ENCODE measurements at regions not wholly inside any gene's neighbourhood (a gene's known extent, or its start where the extent isn't known, plus 50 kb on each side); places are given as distances from the start of the nearest gene placed in this dataset.
"Not testable (repeated sequence)": the region's sequence is repeated elsewhere in the genome, so short reads cannot be mapped to it uniquely, and the experiment has no call there.

GRCh38 chr16:8126313-8126712 is 464.0 kb downstream of the TMEM114 start:
- TF ChIP-seq POLR2AphosphoS5 (IDR thresholded peaks at IDR 0.05; ENCODE audit: insufficient read depth in 1 of 2, low read depth in 1 of 2): no peak
- no peak for TF ChIP-seq POLR2A (IDR thresholded peaks at IDR 0.05)
- TF ChIP-seq CTCF (IDR thresholded peaks at IDR 0.05): no peak
- no peak for DNase-seq (ENCODE audit: extremely low spot score in 2 of 2)
- H3K36me3 ChIP-seq: no peaks in the 10 kb centered on the region
- intact Hi-C loops (cut with DNase I): loop anchor here (10.0 kb wide), 1 partner anchor 58 kb away; no protein-coding TSS in a partner anchor
- no peak overlapping the region for H3K27ac ChIP-seq
- no peaks in the 10 kb centered on the region for H3K27me3 ChIP-seq
- no peaks in the 10 kb centered on the region for H3K4me1 ChIP-seq
- no peaks in the 10 kb centered on the region for H3K9me3 ChIP-seq
- no peak overlapping the region for H3K4me3 ChIP-seq

GRCh38 chr16:8120001-8120400 is 470.3 kb downstream of the TMEM114 start:
- no peaks in the 10 kb centered on the region for H3K4me1 ChIP-seq
- no peaks in the 10 kb centered on the region for H3K27me3 ChIP-seq
- no peaks in the 10 kb centered on the region for H3K9me3 ChIP-seq
- H3K27ac ChIP-seq: no peak overlapping the region
- TF ChIP-seq CTCF (IDR thresholded peaks at IDR 0.05) (no peak), POLR2AphosphoS5 (IDR thresholded peaks at IDR 0.05; ENCODE audit: insufficient read depth in 1 of 2, low read depth in 1 of 2) (no peak), POLR2A (IDR thresholded peaks at IDR 0.05) (no peak)
- no peaks in the 10 kb centered on the region for H3K36me3 ChIP-seq
- intact Hi-C loops (cut with DNase I): loop anchor here (10.0 kb wide), 1 partner anchor 65 kb away; no protein-coding TSS in a partner anchor
- no peak for DNase-seq (ENCODE audit: extremely low spot score in 2 of 2)
- H3K4me3 ChIP-seq: no peak overlapping the region

- H3K27me3 ChIP-seq: no peaks in the 10 kb centered on the region
- TF ChIP-seq POLR2A (IDR thresholded peaks at IDR 0.05): no peak
- TF ChIP-seq POLR2AphosphoS5 (IDR thresholded peaks at IDR 0.05; ENCODE audit: insufficient read depth in 1 of 2, low read depth in 1 of 2): no peak
- no peak for TF ChIP-seq CTCF (IDR thresholded peaks at IDR 0.05)
Measured at GRCh38 chr16:8115814-8116213, 474.5 kb downstream of the TMEM114 start.

GRCh38 chr16:8114941-8115340 is 475.4 kb downstream of the TMEM114 start:
- H3K27me3 ChIP-seq; H3K36me3 ChIP-seq; H3K4me3 ChIP-seq; DNase-seq (ENCODE audit: extremely low spot score in 2 of 2); intact Hi-C loops (cut with DNase I); H3K27ac ChIP-seq; H3K9me3 ChIP-seq; H3K4me1 ChIP-seq: not testable (repeated sequence)

More at GRCh38 chr16:8115814-8116213, 474.5 kb downstream of the TMEM114 start:
- H3K4me1 ChIP-seq: no peaks in the 10 kb centered on the region
- no peaks in the 10 kb centered on the region for H3K36me3 ChIP-seq
- DNase-seq (ENCODE audit: extremely low spot score in 2 of 2): no peak
- intact Hi-C loops (cut with DNase I): no loop called here
- no peaks in the 10 kb centered on the region for H3K9me3 ChIP-seq
- no peak overlapping the region for H3K27ac ChIP-seq
- H3K4me3 ChIP-seq: no peak overlapping the region

GRCh38 chr16:8113843-8114242 is 476.5 kb downstream of the TMEM114 start:
- Histone ChIP-seq H3K36me3 (no peaks in the 10 kb centered on the region), H3K9me3 (no peaks in the 10 kb centered on the region), H3K4me1 (no peaks in the 10 kb centered on the region), H3K27me3 (no peaks in the 10 kb centered on the region), H3K27ac (no peak overlapping the region), H3K4me3 (no peak overlapping the region)
- no peak for DNase-seq (ENCODE audit: extremely low spot score in 2 of 2)
- no peak for TF ChIP-seq POLR2A (IDR thresholded peaks at IDR 0.05)
- no peak for TF ChIP-seq POLR2AphosphoS5 (IDR thresholded peaks at IDR 0.05; ENCODE audit: insufficient read depth in 1 of 2, low read depth in 1 of 2)
- no peak for TF ChIP-seq CTCF (IDR thresholded peaks at IDR 0.05)
- intact Hi-C loops (cut with DNase I): no loop called here

Measured in vagina (tissue), 2 donors.